ENCODE measurements at regions not wholly inside any gene's neighbourhood (a gene's known extent, or its start where the extent isn't known, plus 50 kb on each side); places are given as distances from the start of the nearest gene placed in this dataset.

GRCh38 chr3:24834442-24834841 is 339.8 kb upstream of the THRB start (continued):
- TF ChIP-seq, protein P1, sequence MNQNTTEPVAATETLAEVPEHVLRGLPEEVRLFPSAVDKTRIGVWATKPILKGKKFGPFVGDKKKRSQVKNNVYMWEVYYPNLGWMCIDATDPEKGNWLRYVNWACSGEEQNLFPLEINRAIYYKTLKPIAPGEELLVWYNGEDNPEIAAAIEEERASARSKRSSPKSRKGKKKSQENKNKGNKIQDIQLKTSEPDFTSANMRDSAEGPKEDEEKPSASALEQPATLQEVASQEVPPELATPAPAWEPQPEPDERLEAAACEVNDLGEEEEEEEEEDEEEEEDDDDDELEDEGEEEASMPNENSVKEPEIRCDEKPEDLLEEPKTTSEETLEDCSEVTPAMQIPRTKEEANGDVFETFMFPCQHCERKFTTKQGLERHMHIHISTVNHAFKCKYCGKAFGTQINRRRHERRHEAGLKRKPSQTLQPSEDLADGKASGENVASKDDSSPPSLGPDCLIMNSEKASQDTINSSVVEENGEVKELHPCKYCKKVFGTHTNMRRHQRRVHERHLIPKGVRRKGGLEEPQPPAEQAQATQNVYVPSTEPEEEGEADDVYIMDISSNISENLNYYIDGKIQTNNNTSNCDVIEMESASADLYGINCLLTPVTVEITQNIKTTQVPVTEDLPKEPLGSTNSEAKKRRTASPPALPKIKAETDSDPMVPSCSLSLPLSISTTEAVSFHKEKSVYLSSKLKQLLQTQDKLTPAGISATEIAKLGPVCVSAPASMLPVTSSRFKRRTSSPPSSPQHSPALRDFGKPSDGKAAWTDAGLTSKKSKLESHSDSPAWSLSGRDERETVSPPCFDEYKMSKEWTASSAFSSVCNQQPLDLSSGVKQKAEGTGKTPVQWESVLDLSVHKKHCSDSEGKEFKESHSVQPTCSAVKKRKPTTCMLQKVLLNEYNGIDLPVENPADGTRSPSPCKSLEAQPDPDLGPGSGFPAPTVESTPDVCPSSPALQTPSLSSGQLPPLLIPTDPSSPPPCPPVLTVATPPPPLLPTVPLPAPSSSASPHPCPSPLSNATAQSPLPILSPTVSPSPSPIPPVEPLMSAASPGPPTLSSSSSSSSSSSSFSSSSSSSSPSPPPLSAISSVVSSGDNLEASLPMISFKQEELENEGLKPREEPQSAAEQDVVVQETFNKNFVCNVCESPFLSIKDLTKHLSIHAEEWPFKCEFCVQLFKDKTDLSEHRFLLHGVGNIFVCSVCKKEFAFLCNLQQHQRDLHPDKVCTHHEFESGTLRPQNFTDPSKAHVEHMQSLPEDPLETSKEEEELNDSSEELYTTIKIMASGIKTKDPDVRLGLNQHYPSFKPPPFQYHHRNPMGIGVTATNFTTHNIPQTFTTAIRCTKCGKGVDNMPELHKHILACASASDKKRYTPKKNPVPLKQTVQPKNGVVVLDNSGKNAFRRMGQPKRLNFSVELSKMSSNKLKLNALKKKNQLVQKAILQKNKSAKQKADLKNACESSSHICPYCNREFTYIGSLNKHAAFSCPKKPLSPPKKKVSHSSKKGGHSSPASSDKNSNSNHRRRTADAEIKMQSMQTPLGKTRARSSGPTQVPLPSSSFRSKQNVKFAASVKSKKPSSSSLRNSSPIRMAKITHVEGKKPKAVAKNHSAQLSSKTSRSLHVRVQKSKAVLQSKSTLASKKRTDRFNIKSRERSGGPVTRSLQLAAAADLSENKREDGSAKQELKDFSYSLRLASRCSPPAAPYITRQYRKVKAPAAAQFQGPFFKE (tag by site-specific recombination; IDR thresholded peaks at IDR 0.05; ENCODE audit: borderline replicate concordance): no peak
- no peak for TF ChIP-seq KLF1 (tag by site-specific recombination; IDR thresholded peaks at IDR 0.05)
- TF ChIP-seq, protein P2, sequence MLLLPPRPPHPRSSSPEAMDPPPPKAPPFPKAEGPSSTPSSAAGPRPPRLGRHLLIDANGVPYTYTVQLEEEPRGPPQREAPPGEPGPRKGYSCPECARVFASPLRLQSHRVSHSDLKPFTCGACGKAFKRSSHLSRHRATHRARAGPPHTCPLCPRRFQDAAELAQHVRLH (tag by site-specific recombination; IDR thresholded peaks at IDR 0.05): no peak

GRCh38 chr3:24835510-24835909 is 340.9 kb upstream of the THRB start:
- ChIA-PET POLR2A (no interaction called here), CTCF (no interaction called here)
- peaks cover 3% of the 10 kb centered on the region; the same call in 1 of the 2 replicates for H3K4me1 ChIP-seq (ENCODE audit: control insufficient read depth, insufficient read depth, low read length)
- TF ChIP-seq, protein P3, sequence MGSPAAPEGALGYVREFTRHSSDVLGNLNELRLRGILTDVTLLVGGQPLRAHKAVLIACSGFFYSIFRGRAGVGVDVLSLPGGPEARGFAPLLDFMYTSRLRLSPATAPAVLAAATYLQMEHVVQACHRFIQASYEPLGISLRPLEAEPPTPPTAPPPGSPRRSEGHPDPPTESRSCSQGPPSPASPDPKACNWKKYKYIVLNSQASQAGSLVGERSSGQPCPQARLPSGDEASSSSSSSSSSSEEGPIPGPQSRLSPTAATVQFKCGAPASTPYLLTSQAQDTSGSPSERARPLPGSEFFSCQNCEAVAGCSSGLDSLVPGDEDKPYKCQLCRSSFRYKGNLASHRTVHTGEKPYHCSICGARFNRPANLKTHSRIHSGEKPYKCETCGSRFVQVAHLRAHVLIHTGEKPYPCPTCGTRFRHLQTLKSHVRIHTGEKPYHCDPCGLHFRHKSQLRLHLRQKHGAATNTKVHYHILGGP (tag by site-specific recombination; IDR thresholded peaks at IDR 0.05): no peak
- TF ChIP-seq ZNF350 (tag by site-specific recombination; IDR thresholded peaks at IDR 0.05) (no peak), HOXC10 (CRISPR knock-in tag; IDR thresholded peaks at IDR 0.05) (no peak), ZNF514 (tag by site-specific recombination; IDR thresholded peaks at IDR 0.05) (no peak)
- no peaks in the 10 kb centered on the region for H3K36me3 ChIP-seq (ENCODE audit: control insufficient read depth in 2 of 2, insufficient read depth in 1 of 2, low read length in 2 of 2)
- no peaks in the 10 kb centered on the region for H3K9me3 ChIP-seq (ENCODE audit: control insufficient read depth, insufficient read depth, low read depth, low read length)
- H3K27ac ChIP-seq (ENCODE audit: extremely low read depth, low read depth, low read length): no peak overlapping the region
- no peak overlapping the region for H3K4me3 ChIP-seq (ENCODE audit: low read depth, low read length)

GRCh38 chr3:24837601-24838000 is 343.0 kb upstream of the THRB start:
- Histone ChIP-seq H3K36me3 (ENCODE audit: control insufficient read depth in 2 of 2, insufficient read depth in 1 of 2, low read length in 2 of 2) (no peaks in the 10 kb centered on the region), H3K4me3 (ENCODE audit: low read depth, low read length) (no peak overlapping the region), H3K9me3 (ENCODE audit: control insufficient read depth, insufficient read depth, low read depth, low read length) (no peaks in the 10 kb centered on the region), H3K27ac (ENCODE audit: extremely low read depth, low read depth, low read length) (no peak overlapping the region), H3K4me1 (ENCODE audit: control insufficient read depth, insufficient read depth, low read length) (no peaks in the 10 kb centered on the region)
- POLR2A ChIA-PET: no interaction called here
- CTCF ChIA-PET: no interaction called here
- no peak for TF ChIP-seq ZNF404 (tag by site-specific recombination; IDR thresholded peaks at IDR 0.05)
- TF ChIP-seq, protein P4, sequence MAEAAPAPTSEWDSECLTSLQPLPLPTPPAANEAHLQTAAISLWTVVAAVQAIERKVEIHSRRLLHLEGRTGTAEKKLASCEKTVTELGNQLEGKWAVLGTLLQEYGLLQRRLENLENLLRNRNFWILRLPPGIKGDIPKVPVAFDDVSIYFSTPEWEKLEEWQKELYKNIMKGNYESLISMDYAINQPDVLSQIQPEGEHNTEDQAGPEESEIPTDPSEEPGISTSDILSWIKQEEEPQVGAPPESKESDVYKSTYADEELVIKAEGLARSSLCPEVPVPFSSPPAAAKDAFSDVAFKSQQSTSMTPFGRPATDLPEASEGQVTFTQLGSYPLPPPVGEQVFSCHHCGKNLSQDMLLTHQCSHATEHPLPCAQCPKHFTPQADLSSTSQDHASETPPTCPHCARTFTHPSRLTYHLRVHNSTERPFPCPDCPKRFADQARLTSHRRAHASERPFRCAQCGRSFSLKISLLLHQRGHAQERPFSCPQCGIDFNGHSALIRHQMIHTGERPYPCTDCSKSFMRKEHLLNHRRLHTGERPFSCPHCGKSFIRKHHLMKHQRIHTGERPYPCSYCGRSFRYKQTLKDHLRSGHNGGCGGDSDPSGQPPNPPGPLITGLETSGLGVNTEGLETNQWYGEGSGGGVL (tag by site-specific recombination; IDR thresholded peaks at IDR 0.05): no peak
- no peak for TF ChIP-seq ZNF2 (tag by site-specific recombination; IDR thresholded peaks at IDR 0.05)
- TF ChIP-seq KLF9 (tag by site-specific recombination; IDR thresholded peaks at IDR 0.05; ENCODE audit: low read depth): no peak
- no peak for TF ChIP-seq ZNF169 (tag by site-specific recombination; IDR thresholded peaks at IDR 0.05)
- TF ChIP-seq ZNF544 (tag by site-specific recombination; IDR thresholded peaks at IDR 0.05): no peak
- no peak for TF ChIP-seq GLIS2 (tag by site-specific recombination; IDR thresholded peaks at IDR 0.05)
- no peak for TF ChIP-seq ZNF335 (tag by site-specific recombination; conservative IDR thresholded peaks at IDR 0.05)
- TF ChIP-seq SALL2 (tag by site-specific recombination; IDR thresholded peaks at IDR 0.05; ENCODE audit: borderline replicate concordance): no peak
- no peak for TF ChIP-seq ZNF791 (tag by site-specific recombination; IDR thresholded peaks at IDR 0.05)
- no peak for TF ChIP-seq ZBTB11 (tag by site-specific recombination; conservative IDR thresholded peaks at IDR 0.05; ENCODE audit: low read depth)
- no peak for TF ChIP-seq ZNF843 (tag by site-specific recombination; IDR thresholded peaks at IDR 0.05)

Data from HEK293 (cell line).